H7 (cell line): ENCODE measurements at regions not wholly inside any gene's neighbourhood (a gene's known extent, or its start where the extent isn't known, plus 50 kb on each side); places are given as distances from the start of the nearest gene placed in this dataset.
"Not testable (repeated sequence)": the region's sequence is repeated elsewhere in the genome, so short reads cannot be mapped to it uniquely, and the experiment has no call there.

Source experiments
- DNase-seq: peaks from one replicate; pipeline ENCODE4 v3.0.0; 2012
- H3K27me3 ChIP-seq: 2 replicates; pipeline ENCODE4 v1.6.0; 2011; ENCODE audit warnings: mild to moderate bottlenecking, low read length; ENCODE audit not compliant: control insufficient read depth, insufficient read depth
- H3K36me3 ChIP-seq: replicated peaks from 2 replicates; pipeline ENCODE4 v1.5.1; 2011; ENCODE audit warnings: low read length; ENCODE audit not compliant: control insufficient read depth, insufficient read depth
- H3K4me3 ChIP-seq: 2 replicates; pipeline ENCODE4 v1.5.1; 2011; ENCODE audit warnings: low read depth, mild to moderate bottlenecking, control low read depth, low read length, moderate library complexity; ENCODE audit not compliant: insufficient read depth

GRCh38 chr9:115335439-115335838 is 217.5 kb upstream of the TNC start:
- no peak for DNase-seq
- Histone ChIP-seq H3K4me3 (no peak overlapping the region), H3K36me3 (no peaks in the 10 kb centered on the region), H3K27me3 (no peaks in the 10 kb centered on the region)

GRCh38 chr9:115340314-115340713 is 222.4 kb upstream of the TNC start:
- H3K4me3 ChIP-seq: no peak overlapping the region
- DNase-seq: no peak
- H3K36me3 ChIP-seq: no peaks in the 10 kb centered on the region
- H3K27me3 ChIP-seq: no peaks in the 10 kb centered on the region

- no peak for DNase-seq
- Histone ChIP-seq H3K4me3 (no peak overlapping the region), H3K36me3 (no peaks in the 10 kb centered on the region), H3K27me3 (no peaks in the 10 kb centered on the region)
Observed at GRCh38 chr9:115341426-115341825, 223.5 kb upstream of the TNC start.

GRCh38 chr9:115347776-115348175 is 229.8 kb upstream of the TNC start:
- DNase-seq, H3K36me3 ChIP-seq, H3K4me3 ChIP-seq, H3K27me3 ChIP-seq: not testable (repeated sequence)

- H3K36me3 ChIP-seq, H3K27me3 ChIP-seq, DNase-seq, H3K4me3 ChIP-seq: not testable (repeated sequence)
Observed at GRCh38 chr9:115348936-115349335, 231.0 kb upstream of the TNC start.

- Histone ChIP-seq H3K27me3 (no peaks in the 10 kb centered on the region), H3K36me3 (no peaks in the 10 kb centered on the region), H3K4me3 (no peak overlapping the region)
- no peak for DNase-seq
Observed at GRCh38 chr9:115349542-115349941, 231.6 kb upstream of the TNC start.

- no peaks in the 10 kb centered on the region for H3K36me3 ChIP-seq
- H3K27me3 ChIP-seq: no peaks in the 10 kb centered on the region
- no peak for DNase-seq
- H3K4me3 ChIP-seq: no peak overlapping the region
Observed at GRCh38 chr9:115350548-115350947, 232.6 kb upstream of the TNC start.

- Histone ChIP-seq H3K36me3 (no peaks in the 10 kb centered on the region), H3K4me3 (no peak overlapping the region), H3K27me3 (no peaks in the 10 kb centered on the region)
- no peak for DNase-seq
Observed at GRCh38 chr9:115353681-115354080, 235.7 kb upstream of the TNC start.

GRCh38 chr9:115357821-115358220 is 239.9 kb upstream of the TNC start:
- H3K36me3 ChIP-seq: no peaks in the 10 kb centered on the region
- H3K4me3 ChIP-seq: no peak overlapping the region
- DNase-seq: peak; percentile 19

GRCh38 chr9:115359017-115359780 is 241.2 kb upstream of the TNC start:
- H3K27me3 ChIP-seq: no peaks in the 10 kb centered on the region
- DNase-seq: no peak
- H3K36me3 ChIP-seq: no peaks in the 10 kb centered on the region
- H3K4me3 ChIP-seq: no peak overlapping the region

More at GRCh38 chr9:115357821-115358220, 239.9 kb upstream of the TNC start:
- H3K27me3 ChIP-seq: no peaks in the 10 kb centered on the region

GRCh38 chr9:115360122-115360521 is 242.2 kb upstream of the TNC start:
- H3K36me3 ChIP-seq: no peaks in the 10 kb centered on the region
- H3K27me3 ChIP-seq: no peaks in the 10 kb centered on the region
- no peak overlapping the region for H3K4me3 ChIP-seq
- no peak for DNase-seq

GRCh38 chr9:115362101-115362500 is 244.1 kb upstream of the TNC start:
- H3K36me3 ChIP-seq: no peaks in the 10 kb centered on the region
- no peak overlapping the region for H3K4me3 ChIP-seq
- no peak for DNase-seq
- H3K27me3 ChIP-seq: no peaks in the 10 kb centered on the region

GRCh38 chr9:115362640-115363039 is 244.7 kb upstream of the TNC start:
- Histone ChIP-seq H3K4me3 (no peak overlapping the region), H3K36me3 (no peaks in the 10 kb centered on the region), H3K27me3 (no peaks in the 10 kb centered on the region)
- DNase-seq: no peak

- H3K36me3 ChIP-seq: no peaks in the 10 kb centered on the region
- DNase-seq: no peak
- H3K4me3 ChIP-seq: no peak overlapping the region
- H3K27me3 ChIP-seq: no peaks in the 10 kb centered on the region
Observed at GRCh38 chr9:115364991-115365390, 247.0 kb upstream of the TNC start.

GRCh38 chr9:115367321-115367720 is 249.4 kb upstream of the TNC start:
- Histone ChIP-seq H3K36me3 (no peaks in the 10 kb centered on the region), H3K4me3 (no peak overlapping the region)
- no peak for DNase-seq

More at GRCh38 chr9:115367321-115367720, 249.4 kb upstream of the TNC start:
- no peaks in the 10 kb centered on the region for H3K27me3 ChIP-seq
